LNCaP clone FGC (cell line): ENCODE measurements at regions not wholly inside any gene's neighbourhood (a gene's known extent, or its start where the extent isn't known, plus 50 kb on each side); places are given as distances from the start of the nearest gene placed in this dataset.
"Not testable (repeated sequence)": the region's sequence is repeated elsewhere in the genome, so short reads cannot be mapped to it uniquely, and the experiment has no call there.

Experiments
- DNase-seq: peaks from one replicate; pipeline ENCODE4 v3.0.0-alpha.2; 2011; ENCODE audit warnings: low read depth
- H3K4me3 ChIP-seq: 2 replicates; pipeline ENCODE4 v1.5.1; 2011; ENCODE audit warnings: mild to moderate bottlenecking, low read depth, low read length, control low read depth
- CTCF ChIP-seq: IDR thresholded peaks from 2 replicates; pipeline ENCODE4 v1.5.1; 2012; ENCODE audit warnings: mild to moderate bottlenecking; ENCODE audit not compliant: control insufficient read depth, insufficient read depth; ENCODE audit errors: extremely low read depth

GRCh38 chrX:39063702-39064101 is 262.4 kb downstream of the MID1IP1 start:
- H3K4me3 ChIP-seq = no peak overlapping the region
- no peak for TF ChIP-seq CTCF
- DNase-seq = no peak

- no peak for TF ChIP-seq CTCF
- DNase-seq = no peak
- no peak overlapping the region for H3K4me3 ChIP-seq
Observed at GRCh38 chrX:39065051-39065871, 264.0 kb downstream of the MID1IP1 start.

GRCh38 chrX:39067866-39068265 is 266.6 kb downstream of the MID1IP1 start:
- no peak for DNase-seq
- H3K4me3 ChIP-seq = no peak overlapping the region
- no peak for TF ChIP-seq CTCF

GRCh38 chrX:39068634-39069033 is 267.4 kb downstream of the MID1IP1 start:
- DNase-seq, H3K4me3 ChIP-seq: not testable (repeated sequence)

GRCh38 chrX:39070009-39070408 is 268.8 kb downstream of the MID1IP1 start:
- no peak for DNase-seq
- no peak for TF ChIP-seq CTCF
- no peak overlapping the region for H3K4me3 ChIP-seq

GRCh38 chrX:39073131-39073530 is 271.9 kb downstream of the MID1IP1 start:
- no peak for DNase-seq

GRCh38 chrX:39096599-39096998 is 295.3 kb downstream of the MID1IP1 start:
- DNase-seq = no peak
- no peak overlapping the region for H3K4me3 ChIP-seq
- TF ChIP-seq CTCF = no peak

More at GRCh38 chrX:39073131-39073530, 271.9 kb downstream of the MID1IP1 start:
- no peak for TF ChIP-seq CTCF
- H3K4me3 ChIP-seq = no peak overlapping the region
